Fibroblast of mammary gland (primary cell): ENCODE measurements at regions not wholly inside any gene's neighbourhood (a gene's known extent, or its start where the extent isn't known, plus 50 kb on each side); places are given as distances from the start of the nearest gene placed in this dataset.

Experiments
- DNase-seq: peaks from one replicate; pipeline ENCODE4 v3.0.0-alpha.2; 2010; ENCODE audit warnings: low read depth
- H3K4me3 ChIP-seq: 2 replicates; pipeline ENCODE4 v1.5.1; 2011; ENCODE audit warnings: low read depth, mild to moderate bottlenecking, low read length, moderate library complexity; ENCODE audit not compliant: control insufficient read depth
- CTCF ChIP-seq: conservative IDR thresholded peaks from 2 replicates; pipeline ENCODE4 v1.5.1; 2011; ENCODE audit warnings: low read depth, low read length, inconsistent platforms; ENCODE audit not compliant: control insufficient read depth, insufficient read depth

- no peak overlapping the region for H3K4me3 ChIP-seq
- DNase-seq = no peak
- no peak for TF ChIP-seq CTCF
These were observed 1069.5 kb downstream of the TRHDE start for GRCh38 chr12:73341559-73342247.

GRCh38 chr12:73342733-73343132 lies 1070.6 kb downstream of the TRHDE start:
- no peak for TF ChIP-seq CTCF
- DNase-seq = no peak
- no peak overlapping the region for H3K4me3 ChIP-seq

GRCh38 chr12:73352826-73353225 lies 1080.7 kb downstream of the TRHDE start:
- no peak for DNase-seq
- no peak for TF ChIP-seq CTCF
- H3K4me3 ChIP-seq = no peak overlapping the region

GRCh38 chr12:73361156-73361863 lies 1089.1 kb downstream of the TRHDE start:
- H3K4me3 ChIP-seq = no peak overlapping the region
- no peak for TF ChIP-seq CTCF
- DNase-seq = no peak

GRCh38 chr12:73361864-73362230 lies 1089.7 kb downstream of the TRHDE start:
- H3K4me3 ChIP-seq = no peak overlapping the region
- no peak for TF ChIP-seq CTCF
- DNase-seq = no peak

GRCh38 chr12:73362666-73363065 lies 1090.5 kb downstream of the TRHDE start:
- no peak for TF ChIP-seq CTCF
- no peak overlapping the region for H3K4me3 ChIP-seq
- DNase-seq = no peak
